Hippocampal formation (tissue), 2 donors: ENCODE measurements at regions not wholly inside any gene's neighbourhood (a gene's known extent, or its start where the extent isn't known, plus 50 kb on each side); places are given as distances from the start of the nearest gene placed in this dataset.
"Not testable (repeated sequence)": the region's sequence is repeated elsewhere in the genome, so short reads cannot be mapped to it uniquely, and the experiment has no call there.

Experiments
- DNase-seq, 2 donors: peaks; one replicate each; lab custom pipeline; 2025; lab: John Stamatoyannopoulos, UW

DNA sequence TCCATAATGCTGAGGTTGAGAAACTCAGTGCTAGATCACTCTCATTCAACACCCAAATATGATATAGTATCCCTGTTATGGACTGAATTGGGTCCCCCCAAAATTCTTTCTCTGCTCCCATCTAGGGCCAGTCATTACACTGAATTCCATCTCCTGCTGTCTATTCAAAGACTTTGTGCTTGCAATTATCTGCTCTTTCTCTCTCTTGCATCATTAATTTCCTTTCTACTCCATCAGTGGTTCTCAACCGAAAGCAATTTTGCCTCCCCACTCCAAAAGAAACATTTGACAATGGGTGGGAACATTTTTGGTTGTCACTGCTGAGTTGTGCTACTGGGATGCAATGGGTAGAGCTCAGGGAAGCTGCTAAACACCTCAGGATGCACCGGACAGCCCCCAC, 271.5 kb upstream of the CDYL start:
- DNase-seq: no peak

DNA sequence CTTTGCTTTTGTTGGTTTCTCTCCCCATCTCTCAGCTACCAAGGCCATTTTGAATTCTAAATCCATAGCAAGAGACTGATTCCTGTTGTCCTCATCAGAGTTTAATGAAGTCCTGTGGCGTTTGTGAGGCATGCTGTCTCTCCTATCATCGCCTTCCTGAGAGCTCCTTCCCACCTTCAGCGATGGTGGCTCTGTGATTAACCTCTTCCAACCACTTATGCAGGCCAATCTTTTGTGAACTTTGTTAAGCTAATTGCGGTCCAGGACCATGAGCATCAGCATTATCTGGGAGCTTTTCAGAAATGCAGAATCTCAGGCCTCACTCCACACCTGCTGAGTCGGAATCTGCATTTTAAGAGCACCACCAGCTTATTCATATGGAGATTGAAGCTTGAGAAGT, 272.5 kb upstream of the CDYL start:
- DNase-seq: no peak

DNA sequence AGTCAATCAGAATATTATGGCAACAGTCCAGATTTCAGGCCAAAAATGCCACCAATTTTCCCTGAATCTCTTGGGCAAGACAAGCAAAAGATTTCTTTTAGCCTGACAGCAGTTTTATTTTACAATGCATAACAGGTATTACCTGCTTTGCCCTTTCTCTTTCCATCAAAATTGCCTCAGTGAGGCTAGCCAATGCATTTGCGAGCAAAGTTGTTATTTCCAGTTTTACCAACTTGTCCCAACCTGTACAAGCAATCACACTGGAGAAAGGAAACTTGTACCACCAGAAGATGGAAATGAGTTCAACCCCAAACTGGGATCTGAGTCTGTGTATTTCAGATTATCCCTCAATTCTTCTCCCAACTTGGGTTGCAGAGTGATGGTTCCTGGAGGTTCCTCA, 279.9 kb upstream of the CDYL start:
- DNase-seq: no peak

DNA sequence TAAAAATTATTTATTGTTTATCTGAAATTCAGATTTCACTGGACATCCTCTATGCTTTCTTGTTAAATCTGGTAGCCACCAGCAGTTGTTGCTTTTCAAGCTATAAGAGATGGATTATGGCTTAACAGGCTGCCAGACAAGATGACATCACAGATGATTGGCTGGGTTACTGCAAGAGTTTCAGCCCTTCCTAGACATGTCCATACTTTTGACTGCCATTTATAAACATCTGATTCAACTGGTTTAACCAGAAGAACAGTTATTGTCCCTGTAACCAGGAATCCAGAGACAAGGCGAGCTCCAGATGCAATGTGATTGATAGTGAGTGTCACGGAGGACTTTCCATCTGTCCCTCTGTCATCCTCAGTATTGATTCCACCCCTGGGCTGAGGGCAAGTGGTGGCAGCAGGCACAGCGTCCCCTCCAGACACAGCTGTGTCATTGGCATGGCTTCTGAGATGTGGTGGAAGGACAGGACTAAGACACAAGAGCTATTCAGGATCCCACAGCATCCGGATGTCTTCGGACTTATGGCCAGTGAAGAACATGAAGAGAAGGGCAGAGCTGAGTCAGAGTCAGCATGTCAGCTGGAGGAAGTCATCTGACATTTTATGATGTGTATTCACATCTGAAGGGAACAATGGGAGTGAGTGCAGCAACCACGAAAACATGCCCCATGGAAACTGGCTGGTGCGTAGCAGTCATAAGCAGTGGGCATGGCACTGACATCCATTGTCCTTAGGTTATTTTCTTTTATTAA, 284.5 kb upstream of the CDYL start:
- no peak for DNase-seq

DNA sequence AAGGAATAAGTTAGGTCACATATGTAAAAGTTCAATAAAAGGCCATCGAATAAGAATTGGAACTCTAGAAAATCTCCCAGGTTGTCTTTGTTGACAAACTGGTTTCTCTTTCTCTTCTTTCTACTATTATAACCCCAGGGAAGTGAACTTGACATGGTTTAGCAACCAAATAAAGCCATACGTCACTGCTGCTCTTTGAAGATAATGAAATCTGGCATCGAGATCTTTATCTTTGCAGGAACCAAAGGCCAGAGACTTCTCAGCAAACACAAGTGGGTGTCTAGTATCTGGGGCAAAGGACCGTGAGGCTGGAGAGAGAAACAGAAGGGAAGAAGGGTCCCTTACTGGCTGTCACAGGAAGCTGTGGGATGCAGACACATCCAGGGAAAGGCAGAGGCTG, 286.7 kb upstream of the CDYL start:
- no peak for DNase-seq

DNA sequence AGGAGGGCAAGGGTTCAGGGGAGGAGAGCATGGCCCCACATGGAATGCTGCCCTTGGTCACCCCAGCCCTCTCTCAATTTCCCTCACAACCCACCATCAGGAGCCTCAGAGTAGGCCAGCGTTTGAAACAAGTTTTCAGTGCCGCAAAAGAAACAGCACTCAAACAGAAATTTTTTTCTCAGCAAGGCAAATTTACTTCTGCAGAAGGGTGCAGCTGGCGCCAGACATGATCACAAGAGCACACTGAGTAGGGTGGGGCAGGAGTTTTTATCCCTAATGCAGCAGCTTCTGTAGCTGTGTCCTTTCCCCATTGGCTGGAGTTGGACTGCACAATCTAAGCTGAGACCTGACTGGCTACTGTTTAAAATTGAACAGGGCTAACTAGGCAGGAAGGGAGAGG, 287.8 kb upstream of the CDYL start:
- no peak for DNase-seq

DNA sequence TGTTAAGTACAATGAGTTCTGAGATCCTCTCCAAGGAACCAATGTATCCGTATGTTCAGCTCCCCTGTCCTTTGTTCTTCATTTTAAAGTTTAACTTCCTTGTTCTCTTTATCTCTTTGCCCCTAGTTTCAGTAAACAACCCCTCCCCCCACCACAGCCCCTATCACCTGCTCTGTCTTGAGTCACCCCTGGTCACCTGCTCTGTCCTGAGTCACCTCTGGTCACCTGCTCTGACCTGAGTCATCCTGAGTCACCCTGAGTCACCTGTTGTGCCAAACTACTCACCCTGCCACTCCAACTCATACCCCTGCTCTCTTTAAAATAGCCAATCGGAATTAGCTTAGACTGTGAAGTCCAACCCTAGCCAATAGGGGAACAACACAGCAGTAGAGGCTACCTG, 288.7 kb upstream of the CDYL start:
- no peak for DNase-seq

DNA sequence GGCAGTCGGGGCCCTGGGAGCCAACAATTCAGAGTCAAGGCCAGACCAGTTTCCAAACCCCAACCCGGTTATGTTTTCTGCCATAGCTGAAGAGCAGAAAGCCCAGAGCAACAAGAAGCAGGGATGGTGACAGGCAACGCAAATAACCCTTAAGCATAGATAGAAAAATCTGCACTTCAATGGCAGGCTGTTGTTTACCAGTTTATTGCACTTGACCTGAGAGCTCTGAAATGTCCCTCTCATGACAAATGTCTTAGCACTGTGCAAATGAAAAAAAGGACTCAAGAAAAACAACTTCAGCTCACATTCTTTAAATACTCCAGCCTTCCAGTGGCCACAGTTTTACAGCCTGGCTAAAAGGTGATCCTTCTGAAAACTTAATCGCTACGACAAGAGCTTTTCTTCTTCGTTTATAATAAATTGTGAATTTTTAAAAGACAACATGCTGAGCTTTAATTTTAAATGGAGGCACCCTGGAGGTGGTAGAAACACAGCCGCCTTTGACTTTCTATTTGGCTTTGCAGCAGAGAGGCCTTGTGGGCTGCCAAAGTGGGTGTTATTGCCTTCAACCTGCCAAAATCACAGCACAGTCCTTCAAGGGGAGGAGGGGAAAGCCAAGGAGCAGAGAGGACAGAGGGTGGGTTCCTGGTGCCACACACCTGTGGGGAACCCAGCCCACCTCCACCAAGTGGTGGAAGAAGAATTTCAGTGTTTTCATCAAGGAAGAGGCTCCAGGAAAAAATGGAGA, 289.5 kb upstream of the CDYL start:
- DNase-seq: no peak

DNA sequence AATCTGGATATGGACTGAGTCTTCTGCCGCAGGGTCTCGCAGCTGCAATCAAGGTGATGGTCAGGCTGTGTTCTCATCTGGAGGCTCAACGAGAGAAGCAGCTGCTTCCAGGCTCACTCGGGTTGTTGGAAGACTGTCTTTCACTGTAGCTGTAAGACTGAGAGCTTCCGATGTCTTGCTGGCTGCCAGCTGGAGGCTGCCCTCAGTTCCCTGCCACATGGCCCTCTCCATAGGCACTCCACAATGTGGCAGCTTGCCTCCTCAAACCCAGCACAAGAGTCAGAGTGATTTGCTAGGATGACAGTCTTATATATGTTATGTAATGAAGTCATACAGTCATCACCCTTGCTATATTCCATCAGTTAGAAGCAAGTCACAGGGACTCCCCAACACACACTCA, 290.5 kb upstream of the CDYL start:
- no peak for DNase-seq

DNA sequence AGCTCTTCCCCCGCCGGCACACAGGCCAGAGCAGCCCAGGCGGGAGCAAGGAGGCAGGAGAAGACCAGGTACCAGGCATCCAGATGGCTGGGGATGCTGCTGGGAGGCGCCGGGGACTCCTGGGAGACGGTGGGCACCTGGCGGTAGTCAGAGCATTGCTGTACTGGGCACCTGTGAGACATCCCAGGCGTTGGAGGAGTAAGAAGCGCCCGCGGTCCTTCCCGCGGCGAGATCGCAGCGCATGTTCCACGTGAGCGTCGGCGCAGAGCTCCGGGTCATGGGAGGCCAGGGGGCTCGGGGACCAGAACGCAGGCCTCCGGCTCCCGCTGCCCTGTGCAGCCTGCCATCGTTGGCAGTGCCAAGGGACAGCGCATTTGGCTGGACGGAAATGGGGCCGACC, 293.7 kb upstream of the CDYL start:
- DNase-seq: no peak

DNA sequence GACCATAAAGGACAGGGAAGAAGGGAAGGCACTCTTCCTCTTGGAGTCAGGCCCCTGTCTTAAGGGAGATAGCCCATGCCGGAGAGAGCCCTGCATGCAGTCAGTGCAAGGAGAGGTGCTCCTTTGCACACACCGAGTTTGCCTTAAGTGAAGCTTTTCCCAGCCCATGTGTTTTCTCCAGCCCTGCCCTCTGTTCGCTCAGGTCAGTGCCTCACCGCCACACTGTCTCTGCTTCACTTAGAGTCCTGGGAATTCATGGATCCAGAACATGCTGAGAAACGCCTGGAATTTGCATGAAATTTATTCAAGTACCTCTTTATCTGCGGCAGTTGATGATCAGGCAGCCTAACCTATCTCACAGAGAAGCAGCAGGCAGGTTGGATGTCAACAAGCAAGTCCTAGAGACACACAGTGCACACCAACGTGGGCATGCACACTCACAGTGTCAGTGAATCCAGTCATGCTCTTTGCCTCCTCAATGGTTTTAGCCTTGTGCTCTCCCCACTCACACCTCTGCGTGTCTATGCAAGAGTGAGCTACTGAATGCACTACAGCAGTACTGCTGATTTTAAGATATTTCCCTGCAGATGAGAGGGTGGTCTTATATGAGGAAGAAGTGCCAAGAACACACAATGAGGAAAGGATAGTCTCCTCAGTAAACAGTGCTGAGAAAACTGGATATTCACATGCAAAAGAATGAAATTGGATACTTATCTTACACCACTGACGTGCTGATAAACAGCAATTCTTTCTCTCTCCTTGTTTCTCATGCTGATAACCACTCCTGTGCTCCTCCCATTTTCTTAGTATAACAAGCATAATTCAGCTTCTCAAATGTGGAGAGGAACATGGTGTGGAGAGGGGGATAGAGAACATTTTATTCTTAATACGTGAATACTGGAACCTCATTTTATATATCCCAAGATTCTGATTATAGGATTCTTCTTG, 295.1 kb upstream of the CDYL start:
- DNase-seq: no peak

DNA sequence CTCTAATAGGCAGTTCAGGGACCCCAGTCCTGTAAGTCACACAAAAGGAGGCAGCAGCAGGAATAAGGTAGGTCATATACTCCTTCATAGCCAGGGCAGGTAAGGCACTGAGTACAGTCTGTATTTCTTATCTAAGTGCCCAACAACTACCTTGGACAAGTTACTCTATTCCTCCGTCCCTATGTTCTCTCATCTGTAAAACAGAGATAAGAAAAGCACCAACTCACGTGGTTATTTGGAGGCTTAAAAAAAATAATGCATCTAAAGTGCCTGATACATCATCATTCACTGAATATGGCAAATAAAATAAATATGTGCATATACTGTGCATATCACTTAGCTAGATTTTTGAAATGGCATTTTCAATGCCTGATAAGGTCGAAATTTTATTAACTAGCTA, 298.1 kb upstream of the CDYL start:
- DNase-seq: no peak

DNA sequence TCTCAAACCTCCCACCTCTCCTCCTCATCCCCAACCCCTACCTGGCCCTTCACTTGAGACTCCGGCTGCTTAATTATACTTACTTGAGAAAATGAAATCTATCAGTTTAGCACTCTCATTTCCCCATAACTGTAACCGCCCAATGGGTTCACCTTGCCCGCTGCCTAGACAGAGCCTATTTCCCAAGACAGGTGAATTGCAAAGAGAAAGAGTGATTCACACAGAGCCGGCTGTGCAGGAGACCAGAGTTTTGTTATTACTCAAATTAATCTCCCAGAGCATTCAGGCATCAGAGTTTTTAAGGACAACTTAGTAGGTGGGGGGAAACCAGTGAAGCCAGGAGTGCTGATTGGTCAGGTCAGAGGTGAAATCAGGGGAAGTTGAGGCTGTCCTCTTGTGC, 301.4 kb upstream of the CDYL start:
- DNase-seq: no peak

DNA sequence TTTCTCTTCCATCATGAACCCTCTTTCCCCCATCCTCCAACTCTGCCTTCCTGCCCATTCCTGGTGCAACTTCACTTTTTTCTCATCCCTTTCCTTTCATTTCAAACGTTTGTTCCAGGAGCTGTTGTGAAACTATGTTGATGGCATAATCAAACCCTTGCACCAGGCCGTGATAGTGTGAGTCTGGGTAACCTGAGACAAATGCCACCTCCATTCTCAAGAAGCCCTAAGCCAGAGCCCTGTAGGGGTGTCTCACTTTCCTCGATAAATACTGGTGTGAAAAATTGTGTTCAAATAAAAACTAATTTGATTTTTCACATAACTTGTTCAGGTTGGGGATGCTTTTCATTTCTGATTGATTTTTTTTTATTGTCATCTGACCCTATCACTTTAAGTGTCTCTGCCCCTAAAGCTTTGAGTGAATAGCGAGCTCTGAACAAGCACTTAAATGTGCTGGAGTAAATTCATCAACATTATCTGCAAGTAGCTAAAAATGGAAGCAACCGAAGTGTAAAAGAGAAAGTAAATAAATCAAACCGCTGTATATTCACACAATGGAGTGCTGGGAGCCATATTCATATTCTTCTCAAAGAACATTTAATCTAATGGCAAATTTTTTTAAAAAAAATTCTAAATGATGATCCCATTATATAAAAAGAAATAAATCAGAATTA, 303.1 kb upstream of the CDYL start:
- no peak for DNase-seq

DNA sequence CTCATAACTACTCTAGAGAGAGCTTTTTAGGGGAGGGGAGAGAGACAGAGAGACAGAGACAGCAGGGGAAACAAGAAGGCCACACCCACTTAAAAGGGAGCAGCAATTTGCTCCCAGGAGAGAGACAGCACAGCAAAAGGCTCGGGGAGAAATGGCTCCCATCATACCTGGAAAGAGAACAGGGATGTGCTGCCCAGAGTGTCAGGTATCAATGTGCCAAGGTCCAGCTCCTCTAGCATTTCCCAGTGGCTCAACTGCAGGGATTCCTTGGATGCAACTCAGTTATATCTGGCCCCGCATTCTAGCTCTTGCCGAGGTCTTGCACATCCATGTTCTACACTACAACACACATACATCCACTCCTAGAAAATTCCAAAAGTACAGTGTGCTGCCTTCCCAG, 304.0 kb upstream of the CDYL start:
- DNase-seq: no peak

DNA sequence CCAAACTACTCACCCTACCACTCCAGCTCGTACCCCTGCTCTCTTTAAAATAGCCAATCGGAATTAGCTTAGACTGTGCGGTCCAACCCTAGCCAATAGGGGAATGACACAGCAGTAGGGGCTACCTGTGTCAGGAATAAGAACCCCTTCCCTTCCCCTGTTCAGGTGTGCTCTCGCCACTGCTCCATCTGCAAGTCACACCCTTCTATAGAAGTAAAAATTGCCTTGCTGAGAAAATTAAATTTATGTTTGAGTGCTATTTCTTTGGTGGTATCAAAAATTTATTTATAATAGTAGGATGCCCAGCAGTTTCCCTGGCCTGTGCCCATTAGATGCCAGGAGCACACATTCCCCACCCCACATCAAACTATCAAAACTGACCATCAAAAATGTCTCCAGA, 304.7 kb upstream of the CDYL start:
- not testable (repeated sequence) for DNase-seq

DNA sequence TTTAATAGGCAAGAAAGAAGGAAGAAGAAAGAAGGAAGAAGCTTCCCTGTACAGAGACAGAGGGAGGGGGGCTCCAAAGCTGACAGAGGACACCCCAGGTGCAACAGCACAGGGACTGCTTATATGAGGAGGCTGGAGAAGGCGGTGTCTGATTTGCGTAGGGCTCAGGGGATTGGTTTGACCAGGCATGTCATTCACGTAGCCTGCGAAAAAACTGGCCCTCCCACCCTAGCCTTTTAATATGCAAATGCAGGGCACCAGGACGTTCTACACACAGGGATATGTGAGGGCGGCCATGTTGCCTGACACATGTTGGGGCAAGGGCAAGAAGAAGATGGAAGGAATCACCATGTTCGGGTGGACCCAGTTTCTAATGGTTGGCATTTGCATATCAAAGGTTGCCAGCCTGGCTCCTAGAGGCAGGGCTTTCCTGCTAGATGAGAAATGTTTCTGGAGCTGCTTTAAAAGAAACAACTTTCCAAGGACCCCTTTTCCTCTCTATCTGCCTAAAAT, 305.4 kb upstream of the CDYL start:
- no peak for DNase-seq

DNA sequence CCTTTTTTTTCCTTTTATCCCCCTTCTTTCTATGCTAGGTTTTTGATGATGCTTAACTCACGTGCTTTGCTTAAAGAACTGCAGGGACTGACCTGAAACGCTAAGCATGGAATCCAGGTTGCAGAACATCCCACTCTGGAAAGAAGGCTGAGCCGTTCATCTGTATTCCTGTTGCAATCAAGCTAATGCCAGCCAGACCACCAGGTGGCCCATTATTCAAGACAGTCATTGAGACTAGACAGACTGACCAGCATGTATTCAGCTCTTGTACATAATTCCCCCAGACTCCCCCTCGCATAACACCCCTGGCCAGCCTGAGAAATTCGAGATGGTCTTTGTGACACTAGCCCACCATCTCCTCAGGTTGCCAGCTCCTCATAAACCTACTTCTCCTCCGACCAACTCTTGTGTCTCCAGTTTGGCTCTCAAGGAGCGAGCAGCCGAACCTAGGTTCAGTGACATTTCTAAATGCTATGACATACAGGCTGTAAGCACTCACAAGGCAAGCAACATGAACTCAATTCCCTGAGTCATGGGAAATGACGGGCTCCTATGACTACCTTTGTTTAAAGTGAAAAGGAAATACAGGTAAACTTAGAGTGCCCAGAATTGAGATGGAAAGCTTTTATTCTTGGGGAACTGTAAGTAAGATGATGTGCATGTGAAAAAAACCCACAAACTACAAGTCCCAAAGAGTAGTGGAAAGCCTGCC, 309.3 kb upstream of the CDYL start:
- DNase-seq: no peak

DNA sequence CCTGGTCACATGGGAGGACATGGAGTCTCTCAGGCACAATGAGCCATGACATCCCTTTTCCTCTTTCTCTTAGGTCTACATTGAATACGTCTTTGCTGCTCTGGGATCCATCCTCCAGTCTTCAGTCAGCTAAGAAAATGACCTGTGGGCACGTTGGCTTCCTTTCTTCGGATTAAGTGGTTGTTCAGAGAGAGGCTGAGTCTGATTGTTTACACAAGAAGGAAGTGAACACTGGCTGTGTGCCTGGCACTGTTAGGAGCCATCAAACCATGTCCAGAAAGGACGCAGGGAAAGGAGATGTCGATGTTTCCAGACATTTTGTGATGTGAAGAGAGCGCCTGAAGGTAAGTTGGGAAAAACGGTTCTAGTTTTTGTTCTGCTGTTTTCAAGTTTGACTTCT, 309.9 kb upstream of the CDYL start:
- DNase-seq: no peak

DNA sequence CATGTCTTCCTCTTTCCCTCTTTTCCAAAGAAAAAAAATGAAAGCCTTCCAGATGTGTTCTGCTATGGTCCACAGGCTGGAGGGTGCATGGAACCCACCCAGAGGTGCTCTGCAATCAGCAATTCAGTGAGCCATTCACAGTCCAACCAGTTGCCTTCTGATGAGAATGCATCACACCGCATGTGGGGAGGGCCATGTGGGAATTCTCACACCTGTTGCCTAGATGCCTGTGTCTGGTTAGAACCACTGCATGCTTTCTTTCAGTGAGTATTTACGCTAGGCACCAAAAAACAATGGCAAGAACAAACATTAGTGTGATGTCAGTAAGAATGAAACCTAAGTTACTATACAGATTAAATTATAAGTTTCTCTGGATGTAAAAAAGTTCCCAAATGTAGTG, 311.6 kb upstream of the CDYL start:
- no peak for DNase-seq

DNA sequence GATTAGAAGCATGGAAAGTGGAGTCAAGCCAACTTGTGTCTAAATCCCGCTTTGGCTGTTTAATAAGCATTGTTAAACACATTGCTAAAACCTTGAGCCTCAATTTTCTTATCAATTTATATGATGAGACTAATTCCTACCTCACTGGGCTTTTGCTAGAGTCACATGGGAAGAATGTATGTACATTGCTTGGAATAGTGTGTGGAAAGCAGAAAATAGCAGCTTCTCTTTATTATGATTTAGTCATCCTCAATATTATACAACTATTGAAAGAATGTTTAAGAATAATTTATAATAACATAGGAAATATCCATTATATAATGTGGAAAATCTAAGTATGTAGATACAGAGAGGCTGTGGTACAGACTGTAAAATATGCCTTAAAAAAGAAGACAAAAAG, 313.0 kb upstream of the CDYL start:
- DNase-seq: no peak
